Lung (tissue), 11 donors: ENCODE measurements at regions not wholly inside any gene's neighbourhood (a gene's known extent, or its start where the extent isn't known, plus 50 kb on each side); places are given as distances from the start of the nearest gene placed in this dataset.

Experiments
- ATAC-seq: fragments of 200-7000 bp; cut with Tn5 transposase; one replicate; pipeline ENCODE4 v1.9.1; 2020; ENCODE audit warnings: moderate number of reproducible peaks; ENCODE audit not compliant: insufficient read depth, low FRiP score
- DNase-seq, 3 donors: peaks; one replicate each; pipeline ENCODE4 v3.0.0-alpha.2; 2013 to 2017
- H3K27ac ChIP-seq, 2 donors: one replicate each; pipeline ENCODE4 v1.5.1; 2013; ENCODE audit warnings: mild to moderate bottlenecking in 2 of 2, moderate library complexity in 2 of 2, control low read depth in 1 of 2, inconsistent platforms in 1 of 2, low read depth in 1 of 2, low read length in 1 of 2
- H3K27me3 ChIP-seq, 3 donors: one replicate each; pipeline ENCODE4 v1.5.1; 2013; ENCODE audit warnings: low read length in 2 of 3; ENCODE audit not compliant: control insufficient read depth in 3 of 3, insufficient read depth in 3 of 3
- H3K36me3 ChIP-seq, 4 donors: one replicate each; pipeline ENCODE4 v1.5.1; 2013; ENCODE audit warnings: low read length in 4 of 4, mild to moderate bottlenecking in 1 of 4, moderate library complexity in 1 of 4; ENCODE audit not compliant: control insufficient read depth in 4 of 4, insufficient read depth in 4 of 4
- H3K4me1 ChIP-seq, 5 donors: one replicate each; pipeline ENCODE4 v1.5.1; 2013; ENCODE audit warnings: low read length in 5 of 5, mild to moderate bottlenecking in 2 of 5, moderate library complexity in 1 of 5; ENCODE audit not compliant: control insufficient read depth in 5 of 5, insufficient read depth in 5 of 5
- H3K4me3 ChIP-seq: one replicate; pipeline ENCODE4 v1.5.1; 2013; ENCODE audit warnings: mild to moderate bottlenecking, control low read depth, moderate library complexity
- H3K9ac ChIP-seq, 2 donors: one replicate each; pipeline ENCODE4 v1.5.1; 2013; ENCODE audit warnings: low read length in 2 of 2, control low read depth in 1 of 2; ENCODE audit not compliant: insufficient read depth in 1 of 2
- H3K9me3 ChIP-seq, 4 donors: one replicate each; pipeline ENCODE4 v1.5.1; 2013; ENCODE audit warnings: low read length in 3 of 4, mild to moderate bottlenecking in 1 of 4, moderate library complexity in 1 of 4; ENCODE audit not compliant: control insufficient read depth in 4 of 4, insufficient read depth in 3 of 4
- WGBS, 2 donors: extraction: QIAGEN DNeasy Blood & Tissue Kit; methylation state at CpG; one replicate each; pipeline ENCODE4 v1.1.7; 2013; 5-methylcytosine and 5-hydroxymethylcytosine counted together
- TF ChIP-seq, protein P1 (sequence below): IDR thresholded peaks from 2 replicates; pipeline ENCODE4 v1.5.1; 2012; ENCODE audit warnings: mild to moderate bottlenecking; ENCODE audit errors: control extremely low read depth, extremely low read depth
- donor health status: control.
- donor health status: control.
- donor health status: Bipolar disorder and iron deficiency.
- donor health status: healthy.
- donor health status: DM: yes; HTN: yes; CAD: no.

DNA sequence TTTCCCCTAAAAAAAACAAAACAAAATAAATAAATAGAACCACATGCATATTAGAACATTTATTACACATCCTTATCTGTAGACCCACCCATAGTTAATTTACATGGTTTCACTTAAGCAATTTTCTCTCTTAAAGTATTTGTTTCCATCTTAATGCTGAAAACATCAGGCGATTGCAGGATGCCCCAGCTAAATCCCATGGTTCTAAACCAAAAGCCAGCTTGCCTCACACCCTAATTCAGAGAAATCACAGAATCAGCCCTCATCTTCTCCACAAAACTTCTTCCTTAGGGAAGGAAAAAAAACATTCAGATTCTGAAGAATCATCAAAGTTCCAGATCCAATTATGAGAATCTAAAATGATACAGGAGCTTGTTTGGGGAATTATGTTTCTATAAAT is 67.6 kb upstream of the MTHFD1L start:
- Histone ChIP-seq H3K4me3 (no peak overlapping the region), H3K27me3 (no peaks in the 10 kb centered on the region), H3K36me3 (peaks cover 0 to 9% (median 1%) of the 10 kb centered on the region in 4 donors), H3K27ac (no peak overlapping the region), H3K9me3 (no peaks in the 10 kb centered on the region), H3K4me1 (peaks cover 0 to 15% (median 0%) of the 10 kb centered on the region in 5 donors), H3K9ac (no peak overlapping the region)
- TF ChIP-seq, protein P1, sequence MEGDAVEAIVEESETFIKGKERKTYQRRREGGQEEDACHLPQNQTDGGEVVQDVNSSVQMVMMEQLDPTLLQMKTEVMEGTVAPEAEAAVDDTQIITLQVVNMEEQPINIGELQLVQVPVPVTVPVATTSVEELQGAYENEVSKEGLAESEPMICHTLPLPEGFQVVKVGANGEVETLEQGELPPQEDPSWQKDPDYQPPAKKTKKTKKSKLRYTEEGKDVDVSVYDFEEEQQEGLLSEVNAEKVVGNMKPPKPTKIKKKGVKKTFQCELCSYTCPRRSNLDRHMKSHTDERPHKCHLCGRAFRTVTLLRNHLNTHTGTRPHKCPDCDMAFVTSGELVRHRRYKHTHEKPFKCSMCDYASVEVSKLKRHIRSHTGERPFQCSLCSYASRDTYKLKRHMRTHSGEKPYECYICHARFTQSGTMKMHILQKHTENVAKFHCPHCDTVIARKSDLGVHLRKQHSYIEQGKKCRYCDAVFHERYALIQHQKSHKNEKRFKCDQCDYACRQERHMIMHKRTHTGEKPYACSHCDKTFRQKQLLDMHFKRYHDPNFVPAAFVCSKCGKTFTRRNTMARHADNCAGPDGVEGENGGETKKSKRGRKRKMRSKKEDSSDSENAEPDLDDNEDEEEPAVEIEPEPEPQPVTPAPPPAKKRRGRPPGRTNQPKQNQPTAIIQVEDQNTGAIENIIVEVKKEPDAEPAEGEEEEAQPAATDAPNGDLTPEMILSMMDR = no peak
- ATAC-seq (no peak), DNase-seq (no peak)
- WGBS, 2 donors = 91 to 92% methylated on average over 1 of the region's 1 CpG

DNA sequence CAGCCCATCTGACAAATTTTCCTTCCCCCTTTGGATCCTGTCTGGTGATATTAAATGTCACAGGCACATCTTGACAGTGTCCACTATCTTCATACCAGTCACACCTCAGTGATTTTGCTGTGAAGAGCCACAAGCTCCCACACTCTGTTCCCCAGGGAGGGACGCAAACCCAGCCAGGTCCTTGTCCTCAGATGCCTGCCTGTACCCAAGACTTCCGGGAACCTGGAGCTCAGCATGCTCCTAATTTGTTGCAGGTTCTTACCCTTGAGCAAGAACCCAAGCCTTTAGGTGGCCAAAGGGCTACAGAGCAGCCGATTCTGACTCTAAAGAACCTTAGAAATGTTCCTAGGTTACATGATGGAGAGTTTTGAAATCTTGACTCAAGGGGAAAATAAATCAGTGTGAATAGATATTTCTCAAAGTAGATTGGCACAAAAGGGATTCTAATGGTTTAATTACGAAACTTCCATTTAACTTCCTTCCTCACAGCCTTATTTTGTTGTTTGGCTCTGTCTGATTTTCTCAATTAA is 66.2 kb upstream of the MTHFD1L start:
- DNase-seq (no peak), ATAC-seq (no peak)
- Histone ChIP-seq H3K4me3 (no peak overlapping the region), H3K4me1 (peaks cover 0 to 18% (median 0%) of the 10 kb centered on the region in 5 donors), H3K36me3 (peaks cover 0 to 9% (median 1%) of the 10 kb centered on the region in 4 donors), H3K9me3 (no peaks in the 10 kb centered on the region), H3K27ac (no peak overlapping the region), H3K27me3 (no peaks in the 10 kb centered on the region), H3K9ac (no peak overlapping the region)
- TF ChIP-seq, protein P1 = no peak
- WGBS, 2 donors = 87% methylated on average over 4 of the region's 4 CpGs

DNA sequence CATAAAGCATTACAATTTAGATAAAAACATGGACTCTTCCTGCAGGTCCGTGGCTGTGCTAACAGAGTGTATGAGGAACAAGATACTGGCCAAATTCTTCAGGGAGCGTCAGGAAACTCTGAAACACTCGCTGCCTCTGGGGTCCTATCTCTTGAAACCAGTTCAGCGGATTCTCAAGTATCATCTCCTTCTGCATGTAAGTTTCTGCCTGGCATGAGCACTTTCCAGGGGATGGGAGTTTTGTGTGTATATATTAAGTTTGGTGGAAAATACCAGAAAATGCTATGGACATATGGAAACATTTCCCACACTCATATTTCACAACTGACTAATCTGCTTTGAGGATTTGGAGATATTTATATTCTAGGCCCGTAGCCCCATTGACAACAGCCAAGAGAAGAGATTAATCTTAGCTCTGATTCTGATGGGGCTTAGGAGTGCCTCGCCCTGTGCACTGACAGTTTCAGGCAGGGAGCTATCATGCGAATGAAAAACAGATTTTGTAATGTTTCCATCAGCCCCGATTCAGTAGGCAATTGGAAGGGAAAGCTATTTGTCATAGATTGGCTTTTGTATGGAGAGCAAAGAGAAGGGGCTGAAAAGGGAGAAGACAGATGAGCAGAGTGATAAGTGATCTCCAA is 64.7 kb upstream of the MTHFD1L start:
- 77 to 88% methylated on average over 8 of the region's 8 CpGs for WGBS, 2 donors
- no peak for ATAC-seq

More for the DNA sequence above, 64.7 kb upstream of the MTHFD1L start:
- H3K4me1 ChIP-seq = peaks cover 0 to 18% (median 0%) of the 10 kb centered on the region in 5 donors
- no peak overlapping the region for H3K9ac ChIP-seq
- no peaks in the 10 kb centered on the region for H3K9me3 ChIP-seq
- no peaks in the 10 kb centered on the region for H3K27me3 ChIP-seq
- no peak overlapping the region for H3K4me3 ChIP-seq
- peaks cover 0 to 11% (median 1%) of the 10 kb centered on the region in 4 donors for H3K36me3 ChIP-seq
- TF ChIP-seq, protein P1 = no peak
- H3K27ac ChIP-seq = no peak overlapping the region
- DNase-seq = peak; percentile 30 to 86 (median 73)
